ENCODE measurements at regions not wholly inside any gene's neighbourhood (a gene's known extent, or its start where the extent isn't known, plus 50 kb on each side); places are given as distances from the start of the nearest gene placed in this dataset.

DNA sequence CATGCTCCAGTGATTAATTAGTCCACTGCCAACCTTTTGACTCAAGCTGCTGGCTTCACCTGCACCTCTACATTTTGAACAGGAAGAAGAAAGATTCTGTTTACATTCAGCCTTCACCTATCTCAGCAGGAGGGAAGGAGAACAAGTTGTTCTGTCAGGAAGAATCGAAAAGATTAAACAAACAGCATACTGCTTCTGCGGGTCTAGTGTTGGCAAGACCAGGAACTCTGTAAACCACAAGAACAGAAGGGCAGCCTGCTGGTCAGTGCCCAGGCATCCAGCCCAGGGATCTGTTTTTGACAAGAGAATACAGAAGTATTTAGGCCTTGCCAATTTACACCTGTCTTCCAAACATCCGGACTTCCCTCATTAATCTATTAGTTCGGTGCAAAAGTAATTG lies 189.7 kb downstream of the CHD9NB start:
- H3K9me3 ChIP-seq (ENCODE audit: control insufficient read depth in 1 of 2, insufficient read depth in 1 of 2, low read depth in 1 of 2, low read length in 2 of 2) = no peaks in the 10 kb centered on the region
- no TSS peak for BruUV-seq (replicated peaks)
- no peaks in the 10 kb centered on the region for H3K36me3 ChIP-seq (ENCODE audit: control insufficient read depth in 1 of 2, insufficient read depth in 2 of 2, low read length in 2 of 2)
- ATAC-seq (no peak), DNase-seq (ENCODE audit: low read depth, low spot score) (no peak)
- no peak overlapping the region for H2AFZ ChIP-seq (ENCODE audit: low read depth, low read length, poor library complexity, severe bottlenecking)
- TF ChIP-seq, protein P1, sequence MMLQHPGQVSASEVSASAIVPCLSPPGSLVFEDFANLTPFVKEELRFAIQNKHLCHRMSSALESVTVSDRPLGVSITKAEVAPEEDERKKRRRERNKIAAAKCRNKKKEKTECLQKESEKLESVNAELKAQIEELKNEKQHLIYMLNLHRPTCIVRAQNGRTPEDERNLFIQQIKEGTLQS (IDR thresholded peaks at IDR 0.05) = no peak
- no peak for TF ChIP-seq CBX3 (IDR thresholded peaks at IDR 0.05; ENCODE audit: low read depth)
- no peak for TF ChIP-seq SIN3A (IDR thresholded peaks at IDR 0.05; ENCODE audit: low read depth)
- no peak for TF ChIP-seq ZFX (IDR thresholded peaks at IDR 0.05)
- TF ChIP-seq, protein P2, sequence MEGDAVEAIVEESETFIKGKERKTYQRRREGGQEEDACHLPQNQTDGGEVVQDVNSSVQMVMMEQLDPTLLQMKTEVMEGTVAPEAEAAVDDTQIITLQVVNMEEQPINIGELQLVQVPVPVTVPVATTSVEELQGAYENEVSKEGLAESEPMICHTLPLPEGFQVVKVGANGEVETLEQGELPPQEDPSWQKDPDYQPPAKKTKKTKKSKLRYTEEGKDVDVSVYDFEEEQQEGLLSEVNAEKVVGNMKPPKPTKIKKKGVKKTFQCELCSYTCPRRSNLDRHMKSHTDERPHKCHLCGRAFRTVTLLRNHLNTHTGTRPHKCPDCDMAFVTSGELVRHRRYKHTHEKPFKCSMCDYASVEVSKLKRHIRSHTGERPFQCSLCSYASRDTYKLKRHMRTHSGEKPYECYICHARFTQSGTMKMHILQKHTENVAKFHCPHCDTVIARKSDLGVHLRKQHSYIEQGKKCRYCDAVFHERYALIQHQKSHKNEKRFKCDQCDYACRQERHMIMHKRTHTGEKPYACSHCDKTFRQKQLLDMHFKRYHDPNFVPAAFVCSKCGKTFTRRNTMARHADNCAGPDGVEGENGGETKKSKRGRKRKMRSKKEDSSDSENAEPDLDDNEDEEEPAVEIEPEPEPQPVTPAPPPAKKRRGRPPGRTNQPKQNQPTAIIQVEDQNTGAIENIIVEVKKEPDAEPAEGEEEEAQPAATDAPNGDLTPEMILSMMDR (IDR thresholded peaks at IDR 0.05 in 2 of 3, conservative IDR thresholded peaks at IDR 0.05 in 1 of 3; ENCODE audit: borderline replicate concordance in 1 of 3, insufficient read depth in 1 of 3, low read depth in 2 of 3, low read length in 2 of 3) = no peak
- H3K79me2 ChIP-seq (ENCODE audit: insufficient read depth, low read length) = no peaks in the 10 kb centered on the region
- ChIA-PET POLR2A (no interaction called here), CTCF (no interaction called here), RAD21 (ENCODE audit: low non-redundant PET in 1 of 2, low total read pairs in 2 of 2, uncharacterized antibody in 2 of 2, unreplicated experiment in 2 of 2) (no interaction called here)
- intact Hi-C loops (cut with micrococcal nuclease) = no loop called here
- H3K27me3 ChIP-seq (ENCODE audit: insufficient read depth, low read length) = no peaks in the 10 kb centered on the region
- H3K9ac ChIP-seq (ENCODE audit: low read length) = no peak overlapping the region
- no peaks in the 10 kb centered on the region for H3K4me1 ChIP-seq (ENCODE audit: control insufficient read depth in 1 of 2, insufficient read depth in 2 of 2, low read length in 2 of 2)
- H3K4me3 ChIP-seq (replicated peaks in 1 of 2; ENCODE audit: low read depth in 1 of 2, low read length in 2 of 2) = no peak overlapping the region
- no peaks in the 10 kb centered on the region for H4K20me1 ChIP-seq (ENCODE audit: insufficient read depth)
- H3K4me2 ChIP-seq (ENCODE audit: low read length) = no peak overlapping the region
- no peak overlapping the region for H3K27ac ChIP-seq (ENCODE audit: low read depth, low read length)
- no peaks in the 10 kb centered on the region for H3K9me2 ChIP-seq (ENCODE audit: insufficient read depth)

DNA sequence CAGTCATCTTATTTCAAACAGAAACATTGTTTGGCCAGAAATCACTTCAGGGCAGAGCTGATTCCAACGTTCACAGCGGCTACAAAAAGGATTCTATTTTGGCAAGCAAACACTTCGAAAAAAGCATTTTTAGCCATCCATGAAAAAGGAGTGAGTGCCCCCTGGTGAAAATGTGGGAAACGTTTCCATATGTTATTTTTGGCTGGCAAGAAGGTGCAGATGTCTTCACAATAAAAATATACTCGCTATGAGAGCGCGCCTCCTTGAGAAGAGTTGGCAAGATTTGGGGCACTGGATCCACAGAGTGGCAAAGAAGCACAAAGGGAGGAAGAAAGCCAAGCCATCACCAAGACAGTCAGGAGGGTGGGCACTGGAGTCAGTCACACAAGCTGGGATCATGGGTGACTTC lies 191.1 kb downstream of the CHD9NB start:
- no peak overlapping the region for H3K27ac ChIP-seq (ENCODE audit: low read depth, low read length)
- no peaks in the 10 kb centered on the region for H3K9me3 ChIP-seq (ENCODE audit: control insufficient read depth in 1 of 2, insufficient read depth in 1 of 2, low read depth in 1 of 2, low read length in 2 of 2)
- no peaks in the 10 kb centered on the region for H3K4me1 ChIP-seq (ENCODE audit: control insufficient read depth in 1 of 2, insufficient read depth in 2 of 2, low read length in 2 of 2)
- DNase-seq (ENCODE audit: low read depth, low spot score) (peak; percentile 4), ATAC-seq (no peak)
- BruUV-seq (replicated peaks) = no TSS peak
- no peak overlapping the region for H3K4me3 ChIP-seq (replicated peaks in 1 of 2; ENCODE audit: low read depth in 1 of 2, low read length in 2 of 2)
- H4K20me1 ChIP-seq (ENCODE audit: insufficient read depth) = no peaks in the 10 kb centered on the region
- no peaks in the 10 kb centered on the region for H3K27me3 ChIP-seq (ENCODE audit: insufficient read depth, low read length)
- H3K36me3 ChIP-seq (ENCODE audit: control insufficient read depth in 1 of 2, insufficient read depth in 2 of 2, low read length in 2 of 2) = no peaks in the 10 kb centered on the region
- no peak overlapping the region for H3K4me2 ChIP-seq (ENCODE audit: low read length)
- TF ChIP-seq, protein P3, sequence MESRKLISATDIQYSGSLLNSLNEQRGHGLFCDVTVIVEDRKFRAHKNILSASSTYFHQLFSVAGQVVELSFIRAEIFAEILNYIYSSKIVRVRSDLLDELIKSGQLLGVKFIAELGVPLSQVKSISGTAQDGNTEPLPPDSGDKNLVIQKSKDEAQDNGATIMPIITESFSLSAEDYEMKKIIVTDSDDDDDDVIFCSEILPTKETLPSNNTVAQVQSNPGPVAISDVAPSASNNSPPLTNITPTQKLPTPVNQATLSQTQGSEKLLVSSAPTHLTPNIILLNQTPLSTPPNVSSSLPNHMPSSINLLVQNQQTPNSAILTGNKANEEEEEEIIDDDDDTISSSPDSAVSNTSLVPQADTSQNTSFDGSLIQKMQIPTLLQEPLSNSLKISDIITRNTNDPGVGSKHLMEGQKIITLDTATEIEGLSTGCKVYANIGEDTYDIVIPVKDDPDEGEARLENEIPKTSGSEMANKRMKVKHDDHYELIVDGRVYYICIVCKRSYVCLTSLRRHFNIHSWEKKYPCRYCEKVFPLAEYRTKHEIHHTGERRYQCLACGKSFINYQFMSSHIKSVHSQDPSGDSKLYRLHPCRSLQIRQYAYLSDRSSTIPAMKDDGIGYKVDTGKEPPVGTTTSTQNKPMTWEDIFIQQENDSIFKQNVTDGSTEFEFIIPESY (IDR thresholded peaks at IDR 0.05; ENCODE audit: extremely low read depth, insufficient replicate concordance, low read length) = no peak
- TF ChIP-seq, protein P1 (IDR thresholded peaks at IDR 0.05) = no peak
- TF ChIP-seq RAD21 (IDR thresholded peaks at IDR 0.05; ENCODE audit: low read depth) = peak; percentile 57
- TF ChIP-seq, protein P2 (IDR thresholded peaks at IDR 0.05 in 2 of 3, conservative IDR thresholded peaks at IDR 0.05 in 1 of 3; ENCODE audit: borderline replicate concordance in 1 of 3, insufficient read depth in 1 of 3, low read depth in 2 of 3, low read length in 2 of 3) = peak; percentile 10 to 49 (median 34); a peak in 5 of 6 replicates
- TF ChIP-seq ZFX (IDR thresholded peaks at IDR 0.05) = no peak
- H2AFZ ChIP-seq (ENCODE audit: low read depth, low read length, poor library complexity, severe bottlenecking) = peak overlapping the region; percentile 12
- no peak overlapping the region for H3K9ac ChIP-seq (ENCODE audit: low read length)
- H3K79me2 ChIP-seq (ENCODE audit: insufficient read depth, low read length) = no peaks in the 10 kb centered on the region
- intact Hi-C loops (cut with micrococcal nuclease) = loop anchor here (1.0 kb wide), 1 partner anchor 670 kb away; no protein-coding TSS in a partner anchor
- CTCF ChIA-PET = interaction anchor here (1.6 to 2.2 kb wide), 2 partner anchors 153 to 670 kb away, joined by 4 to 16 read pairs; no protein-coding TSS in a partner anchor
- no peaks in the 10 kb centered on the region for H3K9me2 ChIP-seq (ENCODE audit: insufficient read depth)
- POLR2A ChIA-PET = no interaction called here
- RAD21 ChIA-PET (ENCODE audit: low non-redundant PET in 1 of 2, low total read pairs in 2 of 2, uncharacterized antibody in 2 of 2, unreplicated experiment in 2 of 2) = no interaction called here

Measured in HCT116 (cell line).